LoVo (cell line): ENCODE measurements at regions not wholly inside any gene's neighbourhood (a gene's known extent, or its start where the extent isn't known, plus 50 kb on each side); places are given as distances from the start of the nearest gene placed in this dataset.
"Not testable (repeated sequence)": the region's sequence is repeated elsewhere in the genome, so short reads cannot be mapped to it uniquely, and the experiment has no call there.

ENCODE experiments used
- DNase-seq: peaks from one replicate; pipeline ENCODE4 v3.0.0-alpha.2; 2016; ENCODE audit warnings: low spot score

- DNase-seq, result no peak
These were observed 88.2 kb downstream of the KLHL28 start for GRCh38 chr14:44873536-44873935.

GRCh38 chr14:44866770-44867169 is 95.0 kb downstream of the KLHL28 start:
- DNase-seq, result no peak

GRCh38 chr14:44866322-44866721 is 95.4 kb downstream of the KLHL28 start:
- DNase-seq, result no peak

GRCh38 chr14:44863271-44863670 is 98.5 kb downstream of the KLHL28 start:
- no peak for DNase-seq

GRCh38 chr14:44854114-44854513 is 107.6 kb downstream of the KLHL28 start:
- DNase-seq, result no peak

- no peak for DNase-seq
These were observed 114.0 kb downstream of the KLHL28 start for GRCh38 chr14:44847526-44848309.

GRCh38 chr14:44846232-44846824 is 115.4 kb downstream of the KLHL28 start:
- DNase-seq, result peak; percentile 47

- DNase-seq, result not testable (repeated sequence)
These were observed 125.8 kb downstream of the KLHL28 start for GRCh38 chr14:44835928-44836327.

GRCh38 chr14:44833376-44834060 is 128.2 kb downstream of the KLHL28 start:
- DNase-seq, result no peak

- no peak for DNase-seq
These were observed 131.4 kb downstream of the KLHL28 start for GRCh38 chr14:44830371-44830770.

- DNase-seq, result no peak
These were observed 132.7 kb downstream of the KLHL28 start for GRCh38 chr14:44829021-44829420.

- no peak for DNase-seq
These were observed 133.7 kb downstream of the KLHL28 start for GRCh38 chr14:44828023-44828422.

GRCh38 chr14:44820230-44820964 is 141.3 kb downstream of the KLHL28 start:
- DNase-seq, result no peak

GRCh38 chr14:44814196-44814595 is 147.6 kb downstream of the KLHL28 start:
- no peak for DNase-seq

GRCh38 chr14:44812672-44813071 is 149.1 kb downstream of the KLHL28 start:
- DNase-seq, result no peak

GRCh38 chr14:44804391-44804790 is 157.4 kb downstream of the KLHL28 start:
- DNase-seq, result no peak

- DNase-seq, result peak; percentile 67
These were observed 158.4 kb downstream of the KLHL28 start for GRCh38 chr14:44803239-44803905.

GRCh38 chr14:44798386-44799242 is 163.1 kb downstream of the KLHL28 start:
- no peak for DNase-seq

- no peak for DNase-seq
These were observed 166.0 kb downstream of the KLHL28 start for GRCh38 chr14:44795725-44796124.

GRCh38 chr14:44791730-44792129 is 170.0 kb downstream of the KLHL28 start:
- DNase-seq, result no peak

GRCh38 chr14:44788612-44789011 is 173.1 kb downstream of the KLHL28 start:
- no peak for DNase-seq
